Epithelial cell of esophagus (primary cell): ENCODE measurements at regions not wholly inside any gene's neighbourhood (a gene's known extent, or its start where the extent isn't known, plus 50 kb on each side); places are given as distances from the start of the nearest gene placed in this dataset.
"Not testable (repeated sequence)": the region's sequence is repeated elsewhere in the genome, so short reads cannot be mapped to it uniquely, and the experiment has no call there.

Source experiments
- DNase-seq: peaks from one replicate; pipeline ENCODE4 v3.0.0; 2010; ENCODE audit warnings: low read depth
- H3K4me3 ChIP-seq: 2 replicates; pipeline ENCODE4 v1.5.1; 2011; ENCODE audit warnings: mild to moderate bottlenecking, low read length, control low read depth
- TF ChIP-seq, protein P1 (sequence below): IDR thresholded peaks from 2 replicates; pipeline ENCODE4 v1.5.1; 2011; ENCODE audit warnings: low read depth, mild to moderate bottlenecking, low read length, control low read depth, inconsistent platforms; ENCODE audit not compliant: insufficient read depth; ENCODE audit errors: missing control alignments

DNA sequence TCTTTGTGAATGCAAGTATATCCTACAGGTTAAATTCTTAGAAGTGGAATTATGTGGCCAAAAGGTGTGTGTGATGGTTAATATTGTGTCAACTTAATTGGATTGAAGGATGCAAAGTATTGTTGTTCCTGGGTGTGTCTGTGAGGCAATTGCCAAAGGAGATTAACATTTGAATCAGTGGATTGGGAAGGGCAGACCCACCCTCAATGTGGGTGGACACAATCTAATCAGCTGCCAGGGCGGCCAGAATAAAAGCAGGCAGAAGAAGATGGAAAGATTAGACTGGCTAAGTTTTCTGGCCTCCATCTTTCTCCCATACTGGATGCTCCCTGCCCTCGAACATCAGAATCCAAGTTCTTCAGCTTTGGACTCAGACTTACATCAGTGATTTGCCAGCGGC, 76.2 kb upstream of the GBA3 start:
- DNase-seq = no peak
- TF ChIP-seq, protein P1, sequence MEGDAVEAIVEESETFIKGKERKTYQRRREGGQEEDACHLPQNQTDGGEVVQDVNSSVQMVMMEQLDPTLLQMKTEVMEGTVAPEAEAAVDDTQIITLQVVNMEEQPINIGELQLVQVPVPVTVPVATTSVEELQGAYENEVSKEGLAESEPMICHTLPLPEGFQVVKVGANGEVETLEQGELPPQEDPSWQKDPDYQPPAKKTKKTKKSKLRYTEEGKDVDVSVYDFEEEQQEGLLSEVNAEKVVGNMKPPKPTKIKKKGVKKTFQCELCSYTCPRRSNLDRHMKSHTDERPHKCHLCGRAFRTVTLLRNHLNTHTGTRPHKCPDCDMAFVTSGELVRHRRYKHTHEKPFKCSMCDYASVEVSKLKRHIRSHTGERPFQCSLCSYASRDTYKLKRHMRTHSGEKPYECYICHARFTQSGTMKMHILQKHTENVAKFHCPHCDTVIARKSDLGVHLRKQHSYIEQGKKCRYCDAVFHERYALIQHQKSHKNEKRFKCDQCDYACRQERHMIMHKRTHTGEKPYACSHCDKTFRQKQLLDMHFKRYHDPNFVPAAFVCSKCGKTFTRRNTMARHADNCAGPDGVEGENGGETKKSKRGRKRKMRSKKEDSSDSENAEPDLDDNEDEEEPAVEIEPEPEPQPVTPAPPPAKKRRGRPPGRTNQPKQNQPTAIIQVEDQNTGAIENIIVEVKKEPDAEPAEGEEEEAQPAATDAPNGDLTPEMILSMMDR = no peak
- H3K4me3 ChIP-seq = no peak overlapping the region

DNA sequence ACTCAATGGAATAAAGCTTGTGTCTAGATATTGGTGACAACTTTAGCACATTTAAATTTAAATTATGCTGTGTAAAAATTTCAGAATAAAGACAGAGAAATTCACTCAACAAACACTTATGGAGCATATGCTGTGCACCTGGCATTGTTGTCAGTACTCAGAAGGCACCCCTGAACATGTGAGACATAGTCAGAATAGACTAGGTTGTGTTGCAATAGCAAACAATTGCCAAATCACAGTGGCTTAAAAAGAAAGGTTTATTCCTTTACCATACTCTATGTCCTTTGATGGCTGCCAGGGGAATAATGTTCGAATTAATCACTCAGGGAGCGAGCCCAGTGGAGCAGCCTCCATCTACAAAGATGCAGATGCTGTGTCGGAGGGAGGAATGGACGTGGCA, 72.6 kb upstream of the GBA3 start:
- peak; percentile 63 for DNase-seq
- not testable (repeated sequence) for H3K4me3 ChIP-seq

DNA sequence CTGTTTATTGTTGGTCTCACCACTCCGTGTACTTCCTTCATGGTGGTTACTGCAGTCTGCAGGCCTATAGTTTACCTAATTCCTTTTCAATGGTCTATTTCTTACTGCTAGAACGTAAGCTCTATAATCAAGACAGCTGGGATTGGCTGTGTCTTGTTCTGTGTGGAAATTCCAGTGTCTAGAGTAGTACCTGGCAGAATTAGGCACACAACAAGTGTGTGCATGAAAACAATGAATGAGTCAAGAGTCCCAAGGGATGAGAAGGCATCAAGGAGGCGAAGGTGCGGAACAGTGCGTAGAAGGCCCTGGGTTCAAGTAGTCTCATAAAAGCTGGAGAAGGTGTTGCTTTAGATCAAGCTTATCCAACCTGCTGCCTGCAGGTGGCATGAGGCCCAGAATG, 70.8 kb upstream of the GBA3 start:
- peak; percentile 29 for DNase-seq
- not testable (repeated sequence) for H3K4me3 ChIP-seq

DNA sequence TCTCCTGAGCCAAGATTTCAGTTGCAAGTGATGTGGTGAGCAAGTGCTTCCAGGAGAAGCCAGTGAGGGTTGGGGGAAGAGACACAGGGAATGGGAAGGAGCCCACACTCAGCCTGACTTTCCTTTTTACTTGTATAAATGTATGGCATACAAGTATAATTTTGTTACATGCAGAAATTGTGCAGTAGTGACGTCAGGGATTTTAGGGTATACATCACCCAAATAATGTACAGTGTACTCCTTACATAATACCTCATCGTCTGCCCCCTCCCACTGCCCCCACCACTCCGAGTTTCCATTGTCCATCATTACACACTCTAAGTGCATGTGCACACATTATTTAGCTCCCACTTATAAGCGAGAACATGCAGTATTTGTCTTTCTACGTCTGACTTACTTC, 68.7 kb upstream of the GBA3 start:
- not testable (repeated sequence) for H3K4me3 ChIP-seq, DNase-seq

DNA sequence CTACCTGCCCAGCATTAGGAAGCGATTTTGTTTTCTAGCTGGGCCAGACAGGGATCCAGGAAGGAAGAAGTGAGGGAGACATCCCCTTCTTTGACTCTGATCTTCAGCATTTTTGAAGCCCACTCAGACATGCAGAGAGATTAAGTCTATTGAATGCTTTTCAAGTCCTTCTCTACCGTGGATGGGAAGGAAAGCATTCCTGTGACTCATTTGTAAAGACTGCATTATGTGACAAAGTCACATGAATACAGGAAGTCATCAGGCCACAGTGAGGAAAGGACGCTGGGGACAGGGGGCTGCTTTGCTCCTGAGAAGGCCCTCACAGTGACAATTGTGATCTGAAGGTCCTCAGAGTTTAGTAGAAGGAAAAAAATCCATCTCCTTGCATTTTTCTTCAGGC, 67.4 kb upstream of the GBA3 start:
- H3K4me3 ChIP-seq = no peak overlapping the region
- DNase-seq = peak; percentile 4
- TF ChIP-seq, protein P1 = no peak

DNA sequence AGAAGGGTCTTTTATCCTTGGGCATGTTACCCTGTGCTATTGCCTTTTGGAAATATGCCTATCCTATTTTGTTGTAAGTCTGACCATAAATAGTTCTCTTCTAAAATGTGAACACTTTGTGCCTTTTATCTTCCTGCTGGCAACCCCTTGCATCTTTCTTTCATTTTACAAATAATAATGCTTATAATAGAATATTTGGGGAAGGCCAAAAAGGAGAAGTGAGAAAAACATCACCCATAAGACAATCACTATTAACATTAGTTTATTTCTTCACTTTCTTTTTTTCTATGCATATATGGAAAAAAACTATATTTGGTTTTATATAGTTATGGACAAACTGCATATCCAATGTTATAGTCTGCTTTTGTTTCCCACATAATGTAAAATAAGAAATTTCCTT, 64.9 kb upstream of the GBA3 start:
- DNase-seq, H3K4me3 ChIP-seq: not testable (repeated sequence)

DNA sequence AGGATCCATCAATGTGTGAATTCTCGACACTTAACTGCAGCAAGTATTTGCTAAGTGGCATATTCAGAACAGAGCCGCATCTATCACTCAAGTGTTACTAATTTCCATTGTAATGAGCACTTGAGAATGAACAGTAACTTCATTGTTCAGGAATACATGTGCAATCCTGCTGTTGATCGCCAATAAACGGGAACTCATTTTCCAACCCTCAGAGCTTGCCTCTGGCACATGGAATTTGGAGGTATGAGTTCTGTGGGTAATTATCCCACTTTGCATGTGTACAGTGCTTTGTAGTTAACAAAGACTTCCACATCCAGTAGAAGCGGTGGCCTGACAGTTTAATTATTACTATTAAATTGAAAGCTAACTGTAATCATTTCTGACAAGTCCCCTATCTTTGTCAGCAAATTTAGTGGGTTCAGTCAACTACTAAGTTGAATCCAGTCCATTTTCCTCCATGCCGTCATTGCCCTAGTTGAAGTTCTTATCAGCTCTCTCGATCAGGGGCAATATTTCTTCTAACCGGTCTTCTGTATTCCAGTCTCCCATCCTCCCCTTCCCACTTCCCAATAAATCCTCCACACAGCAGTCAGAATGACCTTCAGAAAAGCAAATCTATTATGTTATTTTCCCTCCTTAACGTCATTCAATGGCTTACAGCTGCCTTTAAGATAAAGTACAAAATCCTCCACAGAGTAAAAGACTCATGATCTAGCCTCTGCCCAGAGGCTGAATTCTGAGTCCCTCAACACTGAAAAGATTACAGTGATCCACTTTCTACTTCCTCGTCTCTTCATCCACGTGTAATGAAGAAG, 62.4 kb upstream of the GBA3 start:
- not testable (repeated sequence) for DNase-seq, H3K4me3 ChIP-seq

DNA sequence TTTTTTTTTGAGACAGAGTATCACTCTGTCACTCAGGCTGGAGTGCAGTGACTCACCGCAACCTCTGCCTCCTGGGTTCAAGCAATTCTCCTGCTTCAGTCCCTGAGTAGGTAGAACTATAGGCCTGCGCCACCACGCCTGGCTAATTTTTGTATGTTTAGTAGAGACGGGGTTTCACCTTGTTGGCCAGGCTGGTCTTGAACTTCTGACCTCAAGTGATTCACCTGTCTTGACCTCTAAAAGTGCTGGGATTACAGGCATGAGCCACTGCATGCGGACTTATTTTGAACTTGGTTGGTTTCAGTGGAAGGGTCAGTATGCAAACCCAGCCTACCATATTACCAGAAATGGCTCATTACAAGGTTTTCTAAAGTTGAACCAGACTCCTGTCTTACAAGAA, 61.6 kb upstream of the GBA3 start:
- H3K4me3 ChIP-seq, DNase-seq: not testable (repeated sequence)

DNA sequence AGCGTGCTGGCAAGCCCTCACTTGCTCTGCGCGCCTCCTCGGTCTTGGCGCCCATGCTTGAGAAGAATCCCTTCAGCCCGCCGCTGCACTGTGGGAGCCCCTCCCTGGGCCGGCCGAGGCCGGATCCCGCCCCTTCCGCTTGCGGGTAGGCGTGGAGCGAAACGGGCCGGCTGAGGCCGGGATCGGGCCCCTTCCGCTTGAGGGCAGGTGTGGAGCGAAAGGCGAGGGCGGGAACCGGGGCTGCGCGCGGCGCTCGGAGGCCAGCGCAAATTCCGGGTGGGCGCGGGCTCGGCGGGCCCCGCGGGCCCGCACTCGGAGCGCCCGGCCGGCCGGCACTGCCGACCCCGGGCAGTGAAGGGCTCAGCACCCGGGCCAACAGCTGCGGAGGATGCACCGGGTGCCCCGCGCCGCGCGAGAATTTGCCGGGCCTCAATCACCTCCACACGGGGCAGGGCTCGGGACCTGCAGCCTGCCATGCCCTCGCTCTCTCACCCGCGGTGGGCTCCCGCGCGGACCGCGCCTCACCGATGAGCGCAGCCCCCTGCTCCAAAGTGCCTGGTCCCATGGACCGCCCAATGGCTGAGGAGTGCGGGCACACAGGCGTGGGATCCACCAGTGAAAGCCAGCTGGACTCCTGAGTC, 58.1 kb upstream of the GBA3 start:
- no peak overlapping the region for H3K4me3 ChIP-seq
- TF ChIP-seq, protein P1 = no peak
- peak; percentile 42 for DNase-seq

DNA sequence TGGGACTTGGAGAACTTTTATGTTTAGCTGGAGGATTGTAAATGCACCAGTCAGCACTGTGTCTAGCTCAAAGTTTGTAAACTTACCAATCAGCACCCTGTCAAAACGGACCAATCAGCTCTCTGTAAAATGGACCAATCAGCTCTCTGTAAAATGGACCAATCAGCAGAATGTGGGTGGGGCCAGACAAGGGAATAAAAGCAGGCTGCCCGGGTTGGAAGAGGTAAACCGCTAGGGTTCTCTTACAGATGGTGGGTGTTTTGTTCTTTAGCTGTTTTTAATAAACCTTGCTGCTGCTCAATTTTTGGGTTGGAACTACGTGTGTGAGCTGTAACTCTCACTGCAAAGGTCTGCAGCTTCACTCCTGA, 57.6 kb upstream of the GBA3 start:
- DNase-seq = not testable (repeated sequence)

DNA sequence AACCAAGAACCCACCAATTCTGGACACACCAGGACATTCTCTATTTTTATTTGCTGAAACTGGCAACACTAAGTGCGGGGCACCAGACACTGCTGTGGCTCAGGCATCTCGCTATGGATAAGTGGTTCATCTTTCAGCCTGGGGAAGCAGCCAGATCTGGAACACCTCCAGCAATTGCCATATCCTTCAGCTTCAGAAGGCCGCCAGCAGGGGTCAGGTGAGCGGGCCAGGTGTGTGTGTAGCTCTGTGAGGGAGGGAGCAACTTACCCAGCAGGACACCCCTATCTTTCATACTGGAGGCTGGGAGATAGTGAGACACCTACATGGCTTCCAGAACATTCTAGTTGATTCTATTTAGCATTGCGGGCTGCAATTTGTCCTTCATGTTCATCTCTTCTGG, 57.0 kb upstream of the GBA3 start:
- no peak overlapping the region for H3K4me3 ChIP-seq
- TF ChIP-seq, protein P1 = no peak
- no peak for DNase-seq

More for the DNA sequence above, 57.6 kb upstream of the GBA3 start:
- H3K4me3 ChIP-seq = not testable (repeated sequence)
